Ascending aorta (tissue), 2 donors: ENCODE measurements at regions not wholly inside any gene's neighbourhood (a gene's known extent, or its start where the extent isn't known, plus 50 kb on each side); places are given as distances from the start of the nearest gene placed in this dataset.

Experiments
- DNase-seq, 2 donors: peaks; one replicate each; pipeline ENCODE4 v3.0.0-alpha.2; 2019; ENCODE audit warnings: low spot score in 2 of 2
- H3K27ac ChIP-seq, 2 donors: fragments of 200-600 bp; sonication (generic); one replicate each; pipeline ENCODE4 v1.5.1; 2016 to 2017; ENCODE audit warnings: mild to moderate bottlenecking in 1 of 2
- H3K27me3 ChIP-seq: fragments of 200-600 bp; sonication (generic); one replicate; pipeline ENCODE4 v1.5.1; 2017
- H3K36me3 ChIP-seq, 2 donors: fragments of 200-600 bp; sonication (generic); one replicate each; pipeline ENCODE4 v1.5.1; 2016
- H3K4me1 ChIP-seq, 2 donors: fragments of 200-600 bp; sonication (generic); one replicate each; pipeline ENCODE4 v1.5.1; 2016 to 2017; ENCODE audit warnings: mild to moderate bottlenecking in 1 of 2
- H3K4me3 ChIP-seq, 2 donors: fragments of 200-600 bp; sonication (generic); one replicate each; pipeline ENCODE4 v1.5.1; 2016 to 2017; ENCODE audit warnings: mild to moderate bottlenecking in 1 of 2
- H3K9me3 ChIP-seq, 2 donors: fragments of 200-600 bp; sonication (generic); one replicate each; pipeline ENCODE4 v1.5.1; 2016
- CTCF ChIP-seq, 3 experiments: fragments of 200-600 bp in 2 of 3; fragments of 450-650 bp in 1 of 3; sonication (generic) in 2 of 3; IDR thresholded peaks; one replicate each; pipeline ENCODE4 v1.5.1; 2016 to 2019; ENCODE audit warnings: antibody characterized with exemption in 3 of 3, mild to moderate bottlenecking in 1 of 3, moderate library complexity in 1 of 3
- intact Hi-C: fragments of 100-400 bp; cut with DNase I; formaldehyde crosslinking; loops from one replicate; pipeline ENCODE4 v1.15.1; 2023

GRCh38 chr3:14288833-14289451 is 110.3 kb downstream of the LSM3 start:
- no peaks in the 10 kb centered on the region for H3K36me3 ChIP-seq
- no peak overlapping the region for H3K27ac ChIP-seq
- H3K4me3 ChIP-seq = no peak overlapping the region
- intact Hi-C loops = no loop called here
- no peaks in the 10 kb centered on the region for H3K4me1 ChIP-seq
- no peak for DNase-seq
- H3K27me3 ChIP-seq = no peaks in the 10 kb centered on the region
- TF ChIP-seq CTCF (IDR thresholded peaks at IDR 0.05) = no peak
- H3K9me3 ChIP-seq = no peaks in the 10 kb centered on the region

- Histone ChIP-seq H3K9me3 (no peaks in the 10 kb centered on the region), H3K4me3 (no peak overlapping the region), H3K27ac (no peak overlapping the region), H3K4me1 (no peaks in the 10 kb centered on the region), H3K36me3 (no peaks in the 10 kb centered on the region), H3K27me3 (no peaks in the 10 kb centered on the region)
- TF ChIP-seq CTCF (IDR thresholded peaks at IDR 0.05) = no peak
- DNase-seq = no peak
- intact Hi-C loops = no loop called here
These were observed 111.2 kb downstream of the LSM3 start for GRCh38 chr3:14289590-14290461.

GRCh38 chr3:14290631-14291385 is 111.6 kb upstream of the SLC6A6 start:
- no peak for DNase-seq
- H3K9me3 ChIP-seq = no peaks in the 10 kb centered on the region
- intact Hi-C loops = no loop called here
- no peak overlapping the region for H3K27ac ChIP-seq
- no peaks in the 10 kb centered on the region for H3K4me1 ChIP-seq
- H3K4me3 ChIP-seq = no peak overlapping the region
- no peaks in the 10 kb centered on the region for H3K27me3 ChIP-seq
- no peak for TF ChIP-seq CTCF (IDR thresholded peaks at IDR 0.05)
- H3K36me3 ChIP-seq = no peaks in the 10 kb centered on the region

- TF ChIP-seq CTCF (IDR thresholded peaks at IDR 0.05) = no peak
- Histone ChIP-seq H3K4me3 (no peak overlapping the region), H3K4me1 (peaks cover 0 to 3% of the 10 kb centered on the region in 2 donors), H3K9me3 (no peaks in the 10 kb centered on the region), H3K36me3 (no peaks in the 10 kb centered on the region), H3K27me3 (no peaks in the 10 kb centered on the region), H3K27ac (no peak overlapping the region)
- intact Hi-C loops = no loop called here
- no peak for DNase-seq
These were observed 107.4 kb upstream of the SLC6A6 start for GRCh38 chr3:14295037-14295436.

GRCh38 chr3:14295801-14296200 is 106.6 kb upstream of the SLC6A6 start:
- TF ChIP-seq CTCF (IDR thresholded peaks at IDR 0.05) = no peak
- intact Hi-C loops = no loop called here
- H3K4me1 ChIP-seq = peaks cover 0 to 3% of the 10 kb centered on the region in 2 donors
- no peaks in the 10 kb centered on the region for H3K36me3 ChIP-seq
- no peak overlapping the region for H3K4me3 ChIP-seq
- no peaks in the 10 kb centered on the region for H3K27me3 ChIP-seq
- H3K9me3 ChIP-seq = no peaks in the 10 kb centered on the region
- DNase-seq = no peak
- no peak overlapping the region for H3K27ac ChIP-seq
